ENCODE measurements at regions not wholly inside any gene's neighbourhood (a gene's known extent, or its start where the extent isn't known, plus 50 kb on each side); places are given as distances from the start of the nearest gene placed in this dataset.

DNA sequence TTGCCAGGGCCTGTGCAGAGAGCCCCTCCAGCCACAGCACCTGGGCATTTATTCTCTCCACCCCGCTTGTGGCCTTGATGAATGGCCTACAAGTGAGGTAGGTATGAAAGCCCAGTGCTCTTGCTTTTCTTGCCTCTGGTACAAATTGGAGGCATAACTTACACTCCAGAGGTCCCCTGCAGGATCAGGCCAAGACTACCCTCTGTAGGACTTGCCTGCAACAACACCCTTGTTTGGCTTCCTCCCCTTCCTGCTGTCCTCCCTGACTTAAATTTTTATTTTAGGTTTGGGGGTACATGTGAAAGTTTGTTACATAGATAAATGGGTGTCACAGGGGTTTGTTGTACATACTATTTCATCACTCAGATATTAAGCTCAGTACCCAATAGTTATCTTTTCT, 95.7 kb downstream of the CDC42EP3 start:
- TF ChIP-seq CTCF (IDR thresholded peaks at IDR 0.05), result peak in 1 of 4 donors; percentile 10
- no peak for TF ChIP-seq POLR2A (IDR thresholded peaks at IDR 0.05)
